ENCODE measurements at regions not wholly inside any gene's neighbourhood (a gene's known extent, or its start where the extent isn't known, plus 50 kb on each side); places are given as distances from the start of the nearest gene placed in this dataset.

- no CpG with 5 or more reads among the region's 14 CpGs for WGBS (ENCODE audit: insufficient coverage, insufficient read length)
- Histone ChIP-seq H3K27me3 (ENCODE audit: control insufficient read depth, insufficient read depth, low read length) (no peaks in the 10 kb centered on the region), H3K4me1 (ENCODE audit: control insufficient read depth, insufficient read depth, low read length) (no peaks in the 10 kb centered on the region), H3K9me3 (ENCODE audit: control insufficient read depth, insufficient read depth, low read length) (no peaks in the 10 kb centered on the region), H3K36me3 (ENCODE audit: control insufficient read depth, insufficient read depth, low read length) (no peaks in the 10 kb centered on the region), H3K4me3 (ENCODE audit: low read length) (no peak overlapping the region), H3K27ac (ENCODE audit: low read length) (no peak overlapping the region)
- DNase-seq (ENCODE audit: low read depth, low spot score): no peak
These were observed 85.2 kb downstream of the DLL1 start for GRCh38 chr6:170205534-170206316.

GRCh38 chr6:170205126-170205525 is 85.8 kb downstream of the DLL1 start:
- H3K27ac ChIP-seq (ENCODE audit: low read length): no peak overlapping the region
- no peaks in the 10 kb centered on the region for H3K27me3 ChIP-seq (ENCODE audit: control insufficient read depth, insufficient read depth, low read length)
- H3K4me1 ChIP-seq (ENCODE audit: control insufficient read depth, insufficient read depth, low read length): no peaks in the 10 kb centered on the region
- no peaks in the 10 kb centered on the region for H3K36me3 ChIP-seq (ENCODE audit: control insufficient read depth, insufficient read depth, low read length)
- no peak overlapping the region for H3K4me3 ChIP-seq (ENCODE audit: low read length)
- WGBS (ENCODE audit: insufficient coverage, insufficient read length): no CpG with 5 or more reads among the region's 6 CpGs
- no peaks in the 10 kb centered on the region for H3K9me3 ChIP-seq (ENCODE audit: control insufficient read depth, insufficient read depth, low read length)
- DNase-seq (ENCODE audit: low read depth, low spot score): no peak

- H3K4me3 ChIP-seq (ENCODE audit: low read length): no peak overlapping the region
- no peaks in the 10 kb centered on the region for H3K9me3 ChIP-seq (ENCODE audit: control insufficient read depth, insufficient read depth, low read length)
- DNase-seq (ENCODE audit: low read depth, low spot score): no peak
- WGBS (ENCODE audit: insufficient coverage, insufficient read length): no CpG with 5 or more reads among the region's 6 CpGs
- no peaks in the 10 kb centered on the region for H3K4me1 ChIP-seq (ENCODE audit: control insufficient read depth, insufficient read depth, low read length)
- no peaks in the 10 kb centered on the region for H3K27me3 ChIP-seq (ENCODE audit: control insufficient read depth, insufficient read depth, low read length)
- H3K36me3 ChIP-seq (ENCODE audit: control insufficient read depth, insufficient read depth, low read length): no peaks in the 10 kb centered on the region
- no peak overlapping the region for H3K27ac ChIP-seq (ENCODE audit: low read length)
These were observed 87.7 kb downstream of the DLL1 start for GRCh38 chr6:170203212-170203611.

GRCh38 chr6:170202416-170203135 is 88.3 kb downstream of the DLL1 start:
- Histone ChIP-seq H3K4me3 (ENCODE audit: low read length) (no peak overlapping the region), H3K9me3 (ENCODE audit: control insufficient read depth, insufficient read depth, low read length) (no peaks in the 10 kb centered on the region), H3K36me3 (ENCODE audit: control insufficient read depth, insufficient read depth, low read length) (no peaks in the 10 kb centered on the region), H3K4me1 (ENCODE audit: control insufficient read depth, insufficient read depth, low read length) (no peaks in the 10 kb centered on the region), H3K27me3 (ENCODE audit: control insufficient read depth, insufficient read depth, low read length) (no peaks in the 10 kb centered on the region), H3K27ac (ENCODE audit: low read length) (no peak overlapping the region)
- no CpG with 5 or more reads among the region's 13 CpGs for WGBS (ENCODE audit: insufficient coverage, insufficient read length)
- DNase-seq (ENCODE audit: low read depth, low spot score): no peak

- no CpG with 5 or more reads among the region's 8 CpGs for WGBS (ENCODE audit: insufficient coverage, insufficient read length)
- Histone ChIP-seq H3K36me3 (ENCODE audit: control insufficient read depth, insufficient read depth, low read length) (no peaks in the 10 kb centered on the region), H3K9me3 (ENCODE audit: control insufficient read depth, insufficient read depth, low read length) (no peaks in the 10 kb centered on the region)
These were observed 89.5 kb downstream of the DLL1 start for GRCh38 chr6:170201361-170201760.

GRCh38 chr6:170200458-170200891 is 90.4 kb downstream of the DLL1 start:
- H3K27me3 ChIP-seq (ENCODE audit: control insufficient read depth, insufficient read depth, low read length): no peaks in the 10 kb centered on the region
- H3K4me3 ChIP-seq (ENCODE audit: low read length): no peak overlapping the region
- no peak overlapping the region for H3K27ac ChIP-seq (ENCODE audit: low read length)
- no peaks in the 10 kb centered on the region for H3K36me3 ChIP-seq (ENCODE audit: control insufficient read depth, insufficient read depth, low read length)
- H3K4me1 ChIP-seq (ENCODE audit: control insufficient read depth, insufficient read depth, low read length): no peaks in the 10 kb centered on the region
- H3K9me3 ChIP-seq (ENCODE audit: control insufficient read depth, insufficient read depth, low read length): no peaks in the 10 kb centered on the region
- DNase-seq (ENCODE audit: low read depth, low spot score): no peak
- WGBS (ENCODE audit: insufficient coverage, insufficient read length): no CpG with 5 or more reads among the region's 9 CpGs

More at GRCh38 chr6:170201361-170201760, 89.5 kb downstream of the DLL1 start:
- no peaks in the 10 kb centered on the region for H3K27me3 ChIP-seq (ENCODE audit: control insufficient read depth, insufficient read depth, low read length)
- H3K27ac ChIP-seq (ENCODE audit: low read length): no peak overlapping the region
- no peaks in the 10 kb centered on the region for H3K4me1 ChIP-seq (ENCODE audit: control insufficient read depth, insufficient read depth, low read length)
- no peak overlapping the region for H3K4me3 ChIP-seq (ENCODE audit: low read length)
- no peak for DNase-seq (ENCODE audit: low read depth, low spot score)

GRCh38 chr6:170199716-170200115 is 91.2 kb downstream of the DLL1 start:
- Histone ChIP-seq H3K36me3 (ENCODE audit: control insufficient read depth, insufficient read depth, low read length) (no peaks in the 10 kb centered on the region), H3K4me1 (ENCODE audit: control insufficient read depth, insufficient read depth, low read length) (no peaks in the 10 kb centered on the region)
- WGBS (ENCODE audit: insufficient coverage, insufficient read length): no CpG with 5 or more reads among the region's 6 CpGs

GRCh38 chr6:170198298-170198697 is 92.6 kb downstream of the DLL1 start:
- H3K4me1 ChIP-seq (ENCODE audit: control insufficient read depth, insufficient read depth, low read length): no peaks in the 10 kb centered on the region
- WGBS (ENCODE audit: insufficient coverage, insufficient read length): no CpG with 5 or more reads among the region's 2 CpGs
- H3K27me3 ChIP-seq (ENCODE audit: control insufficient read depth, insufficient read depth, low read length): no peaks in the 10 kb centered on the region
- no peak overlapping the region for H3K27ac ChIP-seq (ENCODE audit: low read length)
- H3K9me3 ChIP-seq (ENCODE audit: control insufficient read depth, insufficient read depth, low read length): no peaks in the 10 kb centered on the region
- H3K36me3 ChIP-seq (ENCODE audit: control insufficient read depth, insufficient read depth, low read length): no peaks in the 10 kb centered on the region
- H3K4me3 ChIP-seq (ENCODE audit: low read length): no peak overlapping the region
- DNase-seq (ENCODE audit: low read depth, low spot score): no peak

More at GRCh38 chr6:170199716-170200115, 91.2 kb downstream of the DLL1 start:
- Histone ChIP-seq H3K4me3 (ENCODE audit: low read length) (no peak overlapping the region), H3K9me3 (ENCODE audit: control insufficient read depth, insufficient read depth, low read length) (no peaks in the 10 kb centered on the region), H3K27me3 (ENCODE audit: control insufficient read depth, insufficient read depth, low read length) (no peaks in the 10 kb centered on the region), H3K27ac (ENCODE audit: low read length) (no peak overlapping the region)
- DNase-seq (ENCODE audit: low read depth, low spot score): no peak

GRCh38 chr6:170193326-170193821 is 97.5 kb downstream of the DLL1 start:
- H3K27ac ChIP-seq (ENCODE audit: low read length): no peak overlapping the region
- no peaks in the 10 kb centered on the region for H3K36me3 ChIP-seq (ENCODE audit: control insufficient read depth, insufficient read depth, low read length)
- no CpG with 5 or more reads among the region's 13 CpGs for WGBS (ENCODE audit: insufficient coverage, insufficient read length)
- H3K27me3 ChIP-seq (ENCODE audit: control insufficient read depth, insufficient read depth, low read length): no peaks in the 10 kb centered on the region
- H3K4me1 ChIP-seq (ENCODE audit: control insufficient read depth, insufficient read depth, low read length): no peaks in the 10 kb centered on the region
- no peak overlapping the region for H3K4me3 ChIP-seq (ENCODE audit: low read length)
- DNase-seq (ENCODE audit: low read depth, low spot score): no peak
- H3K9me3 ChIP-seq (ENCODE audit: control insufficient read depth, insufficient read depth, low read length): no peaks in the 10 kb centered on the region

- no peaks in the 10 kb centered on the region for H3K36me3 ChIP-seq (ENCODE audit: control insufficient read depth, insufficient read depth, low read length)
- no peak overlapping the region for H3K27ac ChIP-seq (ENCODE audit: low read length)
- H3K27me3 ChIP-seq (ENCODE audit: control insufficient read depth, insufficient read depth, low read length): no peaks in the 10 kb centered on the region
- H3K9me3 ChIP-seq (ENCODE audit: control insufficient read depth, insufficient read depth, low read length): no peaks in the 10 kb centered on the region
- no CpG with 5 or more reads among the region's 5 CpGs for WGBS (ENCODE audit: insufficient coverage, insufficient read length)
- no peaks in the 10 kb centered on the region for H3K4me1 ChIP-seq (ENCODE audit: control insufficient read depth, insufficient read depth, low read length)
- no peak for DNase-seq (ENCODE audit: low read depth, low spot score)
- H3K4me3 ChIP-seq (ENCODE audit: low read length): no peak overlapping the region
These were observed 98.0 kb downstream of the DLL1 start for GRCh38 chr6:170192905-170193304.
